ENCODE measurements at regions not wholly inside any gene's neighbourhood (a gene's known extent, or its start where the extent isn't known, plus 50 kb on each side); places are given as distances from the start of the nearest gene placed in this dataset.

DNA sequence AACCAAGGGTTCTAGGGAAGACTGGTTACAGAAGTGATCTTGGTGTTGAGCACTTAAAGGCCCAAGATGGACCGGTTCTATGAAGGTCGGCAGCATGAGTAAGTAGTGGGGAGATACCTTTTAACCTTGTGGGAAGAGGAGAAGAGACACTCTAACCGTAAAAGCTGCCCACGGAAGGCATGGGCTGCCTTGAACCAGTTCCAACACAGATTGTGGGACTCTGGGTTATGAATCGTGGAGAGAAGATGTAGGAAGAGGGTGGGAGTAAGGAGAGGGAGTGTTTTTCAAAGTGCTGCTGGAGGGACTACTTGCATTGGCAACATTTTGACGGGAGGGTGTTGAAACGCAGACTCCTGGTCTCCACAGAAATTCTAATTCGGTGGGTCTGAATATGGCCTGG lies 67.1 kb downstream of the CRYGS start:
- Mint-ChIP-seq H3K27ac (ENCODE audit: unreplicated experiment) (no peak overlapping the region), H3K36me3 (ENCODE audit: low read depth) (no peaks in the 10 kb centered on the region), H3K4me1 (no peaks in the 10 kb centered on the region), H3K9me3 (no peaks in the 10 kb centered on the region), H3K4me3 (no peak overlapping the region), H3K27me3 (ENCODE audit: low read depth) (no peaks in the 10 kb centered on the region)
- no peak for DNase-seq (ENCODE audit: low read depth, low spot score)
- TF ChIP-seq, protein P1, sequence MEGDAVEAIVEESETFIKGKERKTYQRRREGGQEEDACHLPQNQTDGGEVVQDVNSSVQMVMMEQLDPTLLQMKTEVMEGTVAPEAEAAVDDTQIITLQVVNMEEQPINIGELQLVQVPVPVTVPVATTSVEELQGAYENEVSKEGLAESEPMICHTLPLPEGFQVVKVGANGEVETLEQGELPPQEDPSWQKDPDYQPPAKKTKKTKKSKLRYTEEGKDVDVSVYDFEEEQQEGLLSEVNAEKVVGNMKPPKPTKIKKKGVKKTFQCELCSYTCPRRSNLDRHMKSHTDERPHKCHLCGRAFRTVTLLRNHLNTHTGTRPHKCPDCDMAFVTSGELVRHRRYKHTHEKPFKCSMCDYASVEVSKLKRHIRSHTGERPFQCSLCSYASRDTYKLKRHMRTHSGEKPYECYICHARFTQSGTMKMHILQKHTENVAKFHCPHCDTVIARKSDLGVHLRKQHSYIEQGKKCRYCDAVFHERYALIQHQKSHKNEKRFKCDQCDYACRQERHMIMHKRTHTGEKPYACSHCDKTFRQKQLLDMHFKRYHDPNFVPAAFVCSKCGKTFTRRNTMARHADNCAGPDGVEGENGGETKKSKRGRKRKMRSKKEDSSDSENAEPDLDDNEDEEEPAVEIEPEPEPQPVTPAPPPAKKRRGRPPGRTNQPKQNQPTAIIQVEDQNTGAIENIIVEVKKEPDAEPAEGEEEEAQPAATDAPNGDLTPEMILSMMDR (conservative IDR thresholded peaks at IDR 0.05), result no peak

DNA sequence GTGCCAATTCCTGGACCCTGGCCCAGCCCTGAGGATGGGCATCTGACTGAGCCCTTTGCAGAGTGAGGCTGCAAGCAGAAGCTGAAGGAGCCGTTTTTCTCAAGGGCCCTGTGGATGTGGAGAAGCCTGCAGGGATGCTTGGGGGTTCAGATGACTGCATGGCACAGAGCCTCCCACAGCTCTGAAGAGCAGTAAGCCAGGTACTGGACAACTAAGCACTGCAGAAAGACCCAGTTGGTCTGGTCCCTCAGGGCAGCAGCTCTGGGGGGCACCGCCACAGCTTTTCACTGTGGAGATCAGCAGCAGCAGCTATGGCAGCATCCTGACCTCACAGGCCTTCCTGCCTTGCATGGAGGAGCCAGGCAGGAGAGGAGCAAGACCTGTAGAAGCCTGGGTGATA lies 67.6 kb downstream of the CRYGS start:
- Mint-ChIP-seq H3K4me3 (no peak overlapping the region), H3K36me3 (ENCODE audit: low read depth) (no peaks in the 10 kb centered on the region), H3K9me3 (no peaks in the 10 kb centered on the region), H3K27me3 (ENCODE audit: low read depth) (no peaks in the 10 kb centered on the region), H3K27ac (ENCODE audit: unreplicated experiment) (no peak overlapping the region), H3K4me1 (no peaks in the 10 kb centered on the region)
- TF ChIP-seq, protein P1 (conservative IDR thresholded peaks at IDR 0.05), result no peak
- no peak for DNase-seq (ENCODE audit: low read depth, low spot score)

DNA sequence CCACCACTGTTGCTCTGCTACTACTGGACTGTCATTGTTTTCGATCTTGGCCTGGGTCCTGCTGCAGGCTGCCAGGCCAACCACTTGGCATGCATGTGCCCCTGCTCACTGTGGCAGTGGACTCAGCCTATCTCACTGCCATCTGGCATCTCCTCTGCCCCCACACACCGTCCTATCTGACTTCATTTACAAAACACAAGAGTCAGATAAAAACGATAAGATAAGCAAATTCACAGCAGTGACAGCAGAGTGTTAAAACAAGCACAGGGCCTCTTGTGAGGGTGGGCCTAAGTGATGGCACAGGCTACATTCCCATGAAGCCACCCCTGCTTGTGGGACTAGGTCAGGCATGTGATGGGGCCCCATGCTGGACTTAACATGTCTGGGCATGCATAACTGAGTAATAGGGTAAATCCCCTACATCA lies 68.1 kb downstream of the CRYGS start:
- DNase-seq (ENCODE audit: low read depth, low spot score), result no peak
- H3K4me3 Mint-ChIP-seq, result no peak overlapping the region
- no peaks in the 10 kb centered on the region for H3K36me3 Mint-ChIP-seq (ENCODE audit: low read depth)
- no peaks in the 10 kb centered on the region for H3K27me3 Mint-ChIP-seq (ENCODE audit: low read depth)
- H3K27ac Mint-ChIP-seq (ENCODE audit: unreplicated experiment), result no peak overlapping the region
- TF ChIP-seq, protein P1 (conservative IDR thresholded peaks at IDR 0.05), result no peak
- H3K9me3 Mint-ChIP-seq, result no peaks in the 10 kb centered on the region
- H3K4me1 Mint-ChIP-seq, result no peaks in the 10 kb centered on the region

DNA sequence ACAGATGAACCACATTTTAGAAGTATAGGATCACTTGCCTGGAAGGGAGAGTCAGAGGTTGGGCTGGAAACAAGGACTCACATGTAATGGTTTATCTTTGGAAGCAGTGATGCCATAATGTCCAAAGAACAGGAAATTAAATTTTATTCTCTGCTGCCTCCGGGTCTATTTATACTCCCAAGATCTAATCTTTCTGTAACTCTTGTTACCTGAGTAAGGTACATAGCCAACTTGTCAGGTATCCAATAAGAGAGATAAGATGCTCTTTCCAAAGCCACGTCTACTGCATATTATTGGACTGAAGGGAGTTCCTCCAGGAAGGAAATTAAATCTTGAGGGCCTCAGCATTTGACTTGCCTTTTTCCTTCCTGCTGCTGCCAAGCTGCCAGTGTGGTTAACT lies 71.0 kb downstream of the CRYGS start:
- Mint-ChIP-seq H3K27ac (ENCODE audit: unreplicated experiment) (no peak overlapping the region), H3K4me1 (peaks cover 4% of the 10 kb centered on the region), H3K36me3 (ENCODE audit: low read depth) (no peaks in the 10 kb centered on the region), H3K9me3 (no peaks in the 10 kb centered on the region), H3K4me3 (no peak overlapping the region), H3K27me3 (ENCODE audit: low read depth) (no peaks in the 10 kb centered on the region)
- DNase-seq (ENCODE audit: low read depth, low spot score), result no peak
- TF ChIP-seq, protein P1 (conservative IDR thresholded peaks at IDR 0.05), result no peak

DNA sequence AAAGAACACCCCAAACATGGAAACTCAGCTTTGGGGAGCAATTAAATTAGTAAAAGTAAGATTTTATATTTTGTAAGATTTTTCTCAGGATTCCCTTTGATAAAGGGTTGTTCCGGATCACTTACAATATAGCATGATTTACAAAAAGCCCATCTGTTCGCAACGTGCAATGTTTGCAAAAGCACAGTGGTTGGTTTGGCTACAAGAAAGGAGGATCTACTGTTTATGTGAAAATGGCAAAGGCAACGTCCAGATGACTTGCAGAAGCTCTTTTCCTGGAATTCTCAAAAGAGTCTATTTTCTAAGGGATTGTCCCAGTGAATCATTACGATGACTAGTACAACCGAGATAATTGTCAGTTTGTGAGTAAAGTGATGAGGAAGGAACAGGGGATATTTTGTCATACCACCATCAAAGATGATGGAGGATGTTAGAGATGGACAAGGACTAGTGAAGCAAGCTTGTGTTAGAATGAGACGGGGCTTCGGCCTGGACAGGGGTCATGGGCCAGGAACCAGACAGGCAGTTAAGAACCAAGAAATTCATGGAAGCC lies 71.6 kb downstream of the CRYGS start:
- no peaks in the 10 kb centered on the region for H3K36me3 Mint-ChIP-seq (ENCODE audit: low read depth)
- TF ChIP-seq, protein P1 (conservative IDR thresholded peaks at IDR 0.05), result no peak
- no peaks in the 10 kb centered on the region for H3K27me3 Mint-ChIP-seq (ENCODE audit: low read depth)
- peaks cover 4% of the 10 kb centered on the region for H3K4me1 Mint-ChIP-seq
- no peak overlapping the region for H3K27ac Mint-ChIP-seq (ENCODE audit: unreplicated experiment)
- DNase-seq (ENCODE audit: low read depth, low spot score), result no peak
- H3K9me3 Mint-ChIP-seq, result no peaks in the 10 kb centered on the region
- no peak overlapping the region for H3K4me3 Mint-ChIP-seq

DNA sequence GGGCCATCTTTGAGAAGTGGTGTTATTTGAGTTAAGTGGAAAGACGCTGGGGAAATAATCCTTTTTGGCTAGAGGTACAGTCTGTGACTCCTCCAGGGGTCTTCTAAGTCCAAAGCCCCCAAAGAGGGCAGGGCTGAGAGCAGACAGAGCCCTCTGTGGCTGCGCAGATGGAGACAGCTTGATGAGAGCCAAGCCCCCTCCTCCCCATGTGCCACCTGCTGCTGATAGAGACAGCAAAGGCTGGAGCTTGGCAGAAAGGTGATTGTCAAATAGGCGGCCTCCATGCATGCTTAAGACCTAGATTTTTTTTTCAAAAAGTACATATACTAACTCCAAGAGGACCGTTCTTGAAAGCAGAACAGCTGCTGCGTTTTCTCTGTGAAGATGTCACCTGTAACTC lies 72.4 kb downstream of the CRYGS start:
- TF ChIP-seq, protein P1 (conservative IDR thresholded peaks at IDR 0.05), result no peak
- H3K27me3 Mint-ChIP-seq (ENCODE audit: low read depth), result no peaks in the 10 kb centered on the region
- DNase-seq (ENCODE audit: low read depth, low spot score), result no peak
- H3K27ac Mint-ChIP-seq (ENCODE audit: unreplicated experiment), result no peak overlapping the region
- no peak overlapping the region for H3K4me3 Mint-ChIP-seq
- peaks cover 4% of the 10 kb centered on the region for H3K4me1 Mint-ChIP-seq
- H3K9me3 Mint-ChIP-seq, result no peaks in the 10 kb centered on the region
- no peaks in the 10 kb centered on the region for H3K36me3 Mint-ChIP-seq (ENCODE audit: low read depth)

All from neural crest cell (in vitro differentiated cells).